H1 (cell line): ENCODE measurements at regions not wholly inside any gene's neighbourhood (a gene's known extent, or its start where the extent isn't known, plus 50 kb on each side); places are given as distances from the start of the nearest gene placed in this dataset.

ENCODE experiments used
- E2F6 ChIP-seq: IDR thresholded peaks from 2 replicates; pipeline ENCODE4 v1.6.1; 2012; ENCODE audit warnings: inconsistent platforms
- FOSL1 ChIP-seq: IDR thresholded peaks from 2 replicates; pipeline ENCODE4 v1.6.1; 2011; ENCODE audit warnings: mild to moderate bottlenecking, low read depth, low read length, moderate library complexity; ENCODE audit not compliant: insufficient read depth
- NRF1 ChIP-seq: IDR thresholded peaks from 2 replicates; pipeline ENCODE4 v1.6.1; 2011; ENCODE audit warnings: mild to moderate bottlenecking, low read depth, low read length, improper control_type of control experiment
- RFX5 ChIP-seq: IDR thresholded peaks from 2 replicates; pipeline ENCODE4 v1.6.1; 2011; ENCODE audit warnings: low read depth, low read length, improper control_type of control experiment, borderline replicate concordance
- RXRA ChIP-seq: IDR thresholded peaks from 2 replicates; pipeline ENCODE4 v1.6.1; 2011; ENCODE audit warnings: low read depth, mild to moderate bottlenecking, low read length, moderate library complexity; ENCODE audit not compliant: insufficient read depth
- TF ChIP-seq, protein P1 (sequence below): IDR thresholded peaks from 2 replicates; pipeline ENCODE4 v1.6.1; 2012; ENCODE audit warnings: low read length, inconsistent platforms

- TF ChIP-seq, protein P1, sequence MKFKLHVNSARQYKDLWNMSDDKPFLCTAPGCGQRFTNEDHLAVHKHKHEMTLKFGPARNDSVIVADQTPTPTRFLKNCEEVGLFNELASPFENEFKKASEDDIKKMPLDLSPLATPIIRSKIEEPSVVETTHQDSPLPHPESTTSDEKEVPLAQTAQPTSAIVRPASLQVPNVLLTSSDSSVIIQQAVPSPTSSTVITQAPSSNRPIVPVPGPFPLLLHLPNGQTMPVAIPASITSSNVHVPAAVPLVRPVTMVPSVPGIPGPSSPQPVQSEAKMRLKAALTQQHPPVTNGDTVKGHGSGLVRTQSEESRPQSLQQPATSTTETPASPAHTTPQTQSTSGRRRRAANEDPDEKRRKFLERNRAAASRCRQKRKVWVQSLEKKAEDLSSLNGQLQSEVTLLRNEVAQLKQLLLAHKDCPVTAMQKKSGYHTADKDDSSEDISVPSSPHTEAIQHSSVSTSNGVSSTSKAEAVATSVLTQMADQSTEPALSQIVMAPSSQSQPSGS: no peak
- TF ChIP-seq RXRA: no peak
- no peak for TF ChIP-seq FOSL1
- no peak for TF ChIP-seq RFX5
- no peak for TF ChIP-seq E2F6
- no peak for TF ChIP-seq NRF1
Measured at GRCh38 chr4:135429528-135429927, 1227.9 kb upstream of the PABPC4L start (continued).
